ENCODE measurements at regions not wholly inside any gene's neighbourhood (a gene's known extent, or its start where the extent isn't known, plus 50 kb on each side); places are given as distances from the start of the nearest gene placed in this dataset.

DNA sequence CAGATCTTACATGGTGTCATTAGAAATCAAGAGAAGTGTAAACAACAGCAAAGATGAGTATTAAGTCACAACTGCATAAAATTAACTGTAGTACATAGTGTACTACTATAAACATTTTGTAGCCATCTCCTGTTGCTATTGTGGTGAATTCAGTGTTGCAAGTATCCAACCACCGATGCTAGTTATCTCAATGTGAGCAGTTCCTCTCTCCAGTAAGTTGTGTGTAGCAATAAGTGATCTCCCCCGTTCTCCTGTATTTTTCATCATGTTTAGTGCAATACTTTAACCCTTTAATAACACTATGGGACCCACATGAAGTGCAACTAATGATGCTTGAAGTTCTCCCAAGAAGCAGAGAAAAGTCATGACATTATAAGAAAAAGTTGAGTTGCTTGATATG lies 264.7 kb upstream of the KCNH8 start:
- DNase-seq (ENCODE audit: low spot score) = no peak

DNA sequence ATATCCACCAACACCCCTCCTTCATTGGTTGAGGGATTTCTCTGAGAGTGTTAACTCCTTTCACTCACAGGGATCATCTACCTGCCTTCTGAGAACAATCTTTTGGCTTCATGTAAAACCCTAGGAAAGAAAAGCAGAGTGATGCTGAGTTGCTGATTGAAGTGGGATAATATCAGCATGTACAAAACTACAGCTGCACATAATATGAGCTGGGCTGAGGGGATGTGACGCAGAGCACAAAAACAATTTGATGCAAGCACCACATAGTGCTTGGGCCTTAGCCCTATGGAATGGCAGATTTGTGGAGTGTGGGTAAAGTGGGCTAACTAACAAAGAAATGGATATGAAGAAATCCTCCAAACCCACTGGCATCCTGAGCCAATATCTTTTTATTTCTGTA lies 267.6 kb upstream of the KCNH8 start:
- no peak for DNase-seq (ENCODE audit: low spot score)

DNA sequence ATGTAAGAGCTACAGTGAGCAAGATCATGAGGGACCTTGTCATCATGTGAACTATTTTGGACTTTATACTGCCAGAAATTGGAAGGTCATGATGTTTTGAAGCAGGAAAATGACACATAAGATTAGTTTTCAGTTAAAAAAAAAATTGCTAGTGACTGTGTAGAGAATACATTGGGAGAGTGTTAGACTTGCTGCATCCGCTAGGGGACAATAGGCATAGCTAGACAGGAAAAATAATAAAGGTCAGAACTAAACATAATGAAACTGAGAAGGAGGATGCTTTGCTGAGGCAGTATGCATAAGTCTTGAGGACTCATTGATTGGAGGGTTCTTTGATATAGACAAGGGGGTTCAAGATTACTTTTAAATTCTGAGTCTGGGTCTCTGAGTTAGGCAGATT lies 275.8 kb upstream of the KCNH8 start:
- no peak for DNase-seq (ENCODE audit: low spot score)

DNA sequence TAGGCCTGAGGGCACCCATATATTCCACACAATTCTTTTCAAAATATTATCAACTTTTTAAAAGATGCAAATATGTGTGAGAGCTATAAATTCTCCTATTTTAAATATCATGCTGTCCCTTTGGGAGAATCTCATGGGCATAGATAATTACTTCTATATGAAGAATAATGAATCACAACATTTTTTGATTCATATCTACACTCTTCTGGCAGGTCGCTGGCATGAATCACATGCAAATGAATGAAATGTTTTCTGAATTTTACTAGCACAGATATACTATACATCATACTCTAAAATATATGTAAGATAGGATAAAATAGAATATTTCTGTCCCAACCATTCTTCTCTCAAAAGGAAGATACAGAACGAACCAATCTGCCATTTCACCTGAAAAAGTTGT lies 277.7 kb upstream of the KCNH8 start:
- DNase-seq (ENCODE audit: low spot score) = no peak

DNA sequence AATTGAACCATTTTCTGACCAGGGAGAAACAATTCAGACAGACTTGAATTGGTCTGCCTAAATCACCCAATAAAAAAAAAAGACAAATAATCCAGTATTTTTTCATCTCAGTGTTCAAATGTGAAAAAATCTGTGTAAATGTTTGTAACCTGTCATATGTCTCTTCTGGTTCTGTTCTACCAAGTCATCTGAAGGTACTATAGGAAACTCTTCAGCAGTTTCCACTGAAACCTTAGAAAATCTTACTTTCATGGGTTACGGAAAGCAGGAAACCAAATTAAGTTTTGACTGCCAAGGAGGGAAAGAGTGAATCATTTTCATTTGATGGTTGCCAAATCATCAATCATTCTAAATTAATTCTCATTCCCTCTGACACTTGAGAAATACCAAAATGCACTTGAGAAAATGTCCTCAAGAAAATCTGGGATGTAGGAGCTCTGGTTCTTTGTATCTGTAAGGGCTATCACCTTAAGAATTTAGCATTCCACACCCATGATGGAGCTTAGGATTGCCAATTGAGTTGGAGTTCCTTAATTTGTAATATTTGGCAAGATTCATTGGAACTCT lies 278.2 kb upstream of the KCNH8 start:
- DNase-seq (ENCODE audit: low spot score) = no peak

DNA sequence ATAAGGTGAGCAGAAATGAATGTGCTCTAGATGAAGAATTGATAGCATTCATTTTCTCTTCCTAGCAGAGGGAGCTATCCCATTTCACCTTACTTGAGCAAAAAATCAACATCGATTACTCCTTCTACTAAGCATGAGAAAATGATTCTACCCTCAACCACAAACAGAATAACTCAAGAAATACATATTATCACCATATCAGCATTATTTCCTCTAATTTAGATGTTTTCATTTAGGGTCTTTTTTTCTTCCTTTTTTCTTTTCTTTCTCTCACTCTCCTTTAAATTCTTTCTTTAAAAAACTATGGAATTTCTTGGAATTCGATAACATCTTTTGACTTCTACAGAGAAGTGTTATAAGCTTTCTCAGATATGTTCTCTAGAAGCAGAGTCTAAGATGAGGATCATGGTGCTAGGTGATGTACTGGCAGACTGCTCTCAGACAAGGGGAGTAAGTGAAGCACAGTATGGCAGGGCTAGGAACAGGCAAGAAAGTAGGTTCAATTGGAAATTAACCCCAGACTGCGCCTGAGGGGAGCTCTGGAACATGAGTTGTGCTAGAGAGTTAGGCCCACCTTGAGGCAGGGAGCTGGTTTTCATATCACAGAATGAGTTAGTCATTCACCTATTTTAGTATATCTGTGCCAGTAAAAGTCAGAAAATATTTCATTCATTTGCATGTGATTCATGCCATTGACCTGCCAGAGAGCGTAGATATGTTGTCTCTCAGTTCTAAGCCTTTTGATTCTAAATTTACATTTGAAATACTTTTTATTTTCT lies 279.2 kb upstream of the KCNH8 start:
- no peak for DNase-seq (ENCODE audit: low spot score)

DNA sequence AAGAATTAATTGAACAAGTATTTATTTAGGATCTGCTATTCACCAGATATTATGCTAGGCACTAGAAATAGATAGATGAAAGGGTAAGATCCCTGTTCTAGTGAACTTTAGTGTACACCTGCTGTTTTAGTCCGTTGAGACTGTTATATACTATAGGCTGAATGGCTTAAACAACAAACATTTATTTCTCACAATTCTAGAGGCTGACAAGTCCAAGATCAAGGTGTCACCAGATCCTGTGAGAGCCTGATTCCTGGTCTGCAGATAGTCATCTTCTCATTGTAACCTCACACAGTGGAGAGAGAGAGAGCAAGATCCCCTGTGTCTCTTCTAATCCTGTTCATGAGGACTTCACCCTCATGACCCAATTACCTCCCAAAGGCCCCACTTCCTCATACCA lies 281.4 kb upstream of the KCNH8 start:
- DNase-seq (ENCODE audit: low spot score) = no peak

DNA sequence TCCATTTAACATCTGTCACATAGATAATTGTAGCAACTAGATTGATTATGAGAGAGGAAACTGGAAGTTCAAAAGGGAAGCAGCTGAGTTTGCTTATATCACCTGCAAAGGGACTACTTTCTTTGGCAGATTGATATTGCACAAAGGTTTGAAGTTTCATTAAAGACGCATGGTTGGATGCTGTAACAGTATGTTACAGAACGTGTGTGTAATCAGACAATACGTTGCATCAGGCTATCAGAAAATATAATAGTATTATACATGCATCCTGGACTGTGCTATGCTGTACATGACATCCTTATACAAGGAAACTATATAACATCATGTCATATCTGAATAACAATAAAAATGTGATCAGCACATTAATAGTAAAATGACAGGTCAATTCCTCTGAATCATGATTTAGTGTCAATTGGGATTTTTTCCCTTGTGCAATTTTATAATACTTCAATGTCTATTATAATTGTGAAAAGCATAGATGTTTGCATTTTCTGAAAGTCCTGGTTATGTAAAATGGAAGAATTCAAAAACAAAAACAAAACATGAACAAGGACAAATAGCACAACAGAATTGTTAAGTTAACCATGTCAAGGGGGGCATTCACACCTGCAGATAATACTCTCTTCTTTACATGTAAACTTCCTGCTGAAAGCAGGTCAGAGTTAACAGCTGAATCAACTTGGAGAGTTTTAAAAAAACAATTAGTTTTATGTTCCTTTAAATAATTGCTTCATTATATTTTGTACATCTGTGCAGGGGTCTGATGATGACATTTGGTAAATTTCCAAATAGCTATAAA lies 283.2 kb upstream of the KCNH8 start:
- no peak for DNase-seq (ENCODE audit: low spot score)

DNA sequence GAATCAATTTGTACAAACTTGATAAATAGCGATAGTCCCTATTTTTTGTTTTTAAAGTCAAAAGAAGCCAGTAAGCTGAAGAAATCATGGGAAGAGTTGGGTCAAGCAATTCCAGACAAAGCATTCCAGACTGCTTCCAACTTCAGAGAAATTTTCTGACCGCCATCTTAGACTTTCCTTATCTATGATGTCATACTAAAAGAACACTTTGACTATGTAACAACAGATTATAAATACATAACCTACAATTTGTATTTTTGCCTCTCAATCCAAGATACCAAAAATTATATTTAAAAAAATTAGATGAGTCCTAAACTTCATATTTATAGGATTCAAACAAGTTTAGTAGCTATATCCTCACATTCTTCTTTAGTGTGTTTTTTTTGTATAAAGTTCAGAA lies 286.2 kb upstream of the KCNH8 start:
- DNase-seq (ENCODE audit: low spot score) = no peak

DNA sequence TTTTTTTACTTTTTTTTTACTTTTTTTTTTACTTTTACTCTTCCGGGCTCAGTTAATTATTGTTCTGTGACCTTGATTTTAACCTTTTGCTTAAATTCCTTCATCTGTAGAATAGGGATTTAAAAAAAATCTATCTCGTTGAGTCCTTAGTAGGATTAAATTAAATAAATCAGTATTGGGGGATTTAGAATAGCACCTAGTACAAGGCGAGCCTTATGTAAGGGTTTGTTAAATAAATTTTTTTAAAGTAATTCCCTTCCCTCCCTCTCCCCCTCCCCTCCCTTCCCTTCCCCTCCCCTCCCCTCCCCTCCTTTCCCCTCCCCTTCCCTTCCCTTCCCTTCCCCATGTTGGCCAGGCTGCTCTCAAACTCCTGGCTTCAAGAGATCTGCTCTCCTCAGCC lies 287.2 kb upstream of the KCNH8 start:
- DNase-seq (ENCODE audit: low spot score) = no peak

DNA sequence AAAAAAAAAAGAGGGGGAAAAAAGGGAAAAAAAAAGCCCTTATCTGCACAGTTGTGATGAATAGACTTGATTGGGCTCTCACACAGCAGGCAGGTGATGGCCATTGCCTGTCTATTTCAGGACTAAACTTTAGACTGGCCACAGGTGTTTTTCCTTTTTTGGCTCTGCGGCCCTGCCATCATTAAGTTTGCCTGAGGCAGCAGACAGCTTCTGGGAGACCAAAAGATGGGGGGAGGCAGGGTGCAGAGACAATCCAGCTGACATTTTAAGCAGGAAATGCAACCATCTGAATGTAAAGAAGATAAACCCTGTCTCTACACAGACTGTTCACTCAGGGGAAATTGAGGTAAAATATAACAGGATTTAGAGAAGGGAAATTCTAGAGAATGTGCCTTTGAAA lies 295.0 kb upstream of the KCNH8 start:
- DNase-seq (ENCODE audit: low spot score) = no peak

DNA sequence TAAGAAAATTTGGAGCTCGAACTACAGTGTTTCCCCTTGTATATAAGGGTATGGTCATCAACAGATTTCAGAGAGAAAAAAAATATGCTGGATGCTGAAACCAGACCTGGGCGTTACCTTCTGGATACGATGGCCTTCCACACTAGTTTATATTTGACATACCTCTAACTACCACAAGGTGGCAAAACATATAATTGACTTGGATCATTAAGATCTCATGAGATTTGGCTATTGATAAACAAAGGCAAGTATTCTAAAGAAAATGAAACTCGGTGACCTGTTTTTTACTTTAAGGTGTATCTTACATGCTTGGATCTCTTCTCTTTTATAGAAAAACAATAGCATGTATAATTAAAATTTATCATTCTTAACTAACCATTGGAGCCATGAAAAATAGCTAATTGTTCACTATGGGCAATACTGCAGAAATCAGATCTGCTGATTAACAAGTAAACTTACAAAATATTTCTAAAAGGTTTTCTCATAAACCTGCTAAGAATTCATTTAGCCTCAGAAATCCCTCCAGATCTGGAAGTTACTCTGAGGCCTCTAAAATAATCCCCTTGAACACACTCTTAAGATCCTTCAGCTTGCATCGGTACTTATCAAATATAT lies 300.6 kb upstream of the KCNH8 start:
- no peak for DNase-seq (ENCODE audit: low spot score)

DNA sequence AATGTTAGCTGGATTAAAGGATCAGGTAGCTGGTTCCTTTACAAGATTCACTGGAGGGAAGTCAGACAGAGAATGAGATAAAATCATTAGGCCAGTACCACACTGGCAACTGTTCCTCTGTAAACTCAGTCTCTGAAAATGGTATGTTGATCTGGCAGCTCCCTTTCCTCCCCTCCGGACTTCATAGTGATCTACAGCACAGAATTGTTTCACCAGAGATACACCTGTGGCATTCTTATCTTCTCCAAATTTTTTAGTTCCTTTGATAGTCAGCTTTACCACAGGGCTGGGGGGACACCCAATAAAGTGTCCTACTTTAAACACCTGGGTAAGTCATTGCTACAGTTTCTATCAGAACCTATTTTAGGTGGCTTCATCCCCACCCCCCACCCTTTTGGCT lies 304.3 kb upstream of the KCNH8 start:
- no peak for DNase-seq (ENCODE audit: low spot score)

DNA sequence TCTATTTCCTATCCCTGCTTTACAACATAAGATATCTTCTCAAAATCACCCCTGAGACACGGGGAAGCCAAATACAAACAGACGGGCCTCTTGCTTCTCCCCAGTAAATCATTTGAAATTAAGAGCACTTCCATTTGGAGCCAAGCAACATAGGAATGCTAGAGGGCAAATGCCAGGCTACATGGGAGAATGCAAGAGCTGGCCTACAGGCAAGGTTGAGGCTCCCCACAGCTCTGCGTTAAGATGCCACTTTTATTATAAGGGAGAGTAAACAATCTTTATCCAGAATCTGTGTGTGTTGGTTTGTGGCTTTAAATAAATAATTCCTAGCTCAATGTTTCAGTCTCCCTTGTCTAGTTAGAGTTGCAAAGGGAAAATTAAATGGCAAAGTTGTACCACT lies 305.1 kb upstream of the KCNH8 start:
- DNase-seq (ENCODE audit: low spot score) = no peak

DNA sequence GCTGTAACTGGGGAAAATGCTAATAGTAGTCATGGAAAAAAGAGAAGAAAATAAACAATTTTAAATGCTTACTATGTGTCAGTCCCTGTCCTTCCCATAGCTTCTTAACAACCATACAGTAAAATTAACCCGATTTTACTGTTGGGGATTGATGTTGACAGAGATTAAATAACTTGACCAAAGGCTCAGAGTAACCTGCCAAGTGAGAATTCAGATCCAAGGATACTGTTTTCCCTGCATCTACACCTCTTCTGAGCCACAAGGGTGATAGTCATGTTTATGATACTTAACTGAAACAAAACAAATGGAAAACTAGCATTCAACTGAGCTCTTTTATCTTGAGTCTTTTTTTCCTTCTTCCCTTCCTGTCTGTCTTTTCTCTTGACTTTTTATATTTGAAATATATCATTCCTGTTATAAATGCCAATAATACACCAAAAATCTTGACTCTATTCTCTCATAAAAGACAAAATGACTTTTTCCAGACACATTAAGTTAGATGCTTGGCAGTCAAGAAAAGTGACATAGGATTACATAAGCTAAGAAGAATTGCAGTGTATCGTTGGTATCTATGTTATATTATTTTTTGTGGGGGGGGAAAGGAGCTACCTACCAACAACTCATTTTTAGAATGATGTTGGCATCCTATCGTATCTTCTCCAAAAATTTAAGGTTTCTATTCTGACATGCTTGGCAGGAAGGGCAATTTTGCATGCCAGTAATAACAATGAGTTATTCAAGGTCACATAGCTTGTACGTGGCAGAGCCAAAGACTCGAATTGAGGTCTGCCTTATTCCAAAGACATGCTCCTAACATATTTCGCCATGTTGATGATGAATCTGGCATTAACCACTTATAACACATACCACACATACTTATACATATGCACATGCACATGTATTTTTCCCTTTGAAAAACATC lies 306.6 kb upstream of the KCNH8 start:
- DNase-seq (ENCODE audit: low spot score) = no peak

DNA sequence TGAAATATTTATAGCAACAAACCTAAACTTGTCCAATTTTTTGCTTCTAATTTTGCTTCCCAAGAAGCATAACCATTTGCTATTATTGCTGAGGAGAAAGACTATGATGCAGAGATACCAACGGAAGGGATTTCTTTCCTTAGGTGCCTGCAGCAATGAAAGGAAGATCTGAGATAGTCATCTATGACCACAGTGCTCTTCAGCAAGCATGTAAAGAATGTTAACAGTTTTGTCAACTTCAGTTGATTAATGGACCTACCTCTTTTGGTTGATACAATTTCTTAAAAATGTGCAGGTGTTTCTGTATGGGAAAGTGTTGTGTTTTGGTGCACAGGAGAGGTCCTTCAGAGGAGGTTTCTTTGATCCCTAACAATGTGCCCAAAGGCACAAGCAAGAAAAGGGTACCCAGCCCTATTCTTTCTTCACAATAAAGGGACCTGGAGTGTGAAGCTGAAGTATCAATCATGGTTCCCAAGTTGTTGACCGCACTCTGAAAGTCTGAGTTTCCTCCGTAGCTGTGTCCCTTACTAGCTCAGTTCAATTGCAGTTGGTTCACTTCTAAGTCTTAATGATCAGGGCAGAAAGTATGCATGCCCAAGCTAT lies 307.7 kb upstream of the KCNH8 start:
- DNase-seq (ENCODE audit: low spot score) = no peak

DNA sequence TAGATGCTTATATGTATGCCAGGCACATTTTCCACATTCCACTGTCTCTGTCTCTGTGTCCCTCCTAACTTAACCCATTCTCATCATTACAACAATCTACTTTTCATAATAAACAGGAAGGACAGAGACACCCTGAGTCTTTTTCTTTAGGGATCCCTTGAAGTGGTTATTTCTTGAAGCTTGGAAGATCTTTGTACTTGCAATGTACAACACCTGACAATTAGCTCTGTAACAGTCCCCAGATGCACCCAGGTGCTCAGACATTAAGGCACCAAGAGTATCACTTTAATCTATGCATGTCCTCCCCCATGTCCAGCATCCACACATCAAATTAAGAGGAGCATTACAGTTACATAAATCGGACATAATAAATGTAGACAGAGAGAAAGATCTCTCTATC lies 309.6 kb upstream of the KCNH8 start:
- DNase-seq (ENCODE audit: low spot score) = no peak

DNA sequence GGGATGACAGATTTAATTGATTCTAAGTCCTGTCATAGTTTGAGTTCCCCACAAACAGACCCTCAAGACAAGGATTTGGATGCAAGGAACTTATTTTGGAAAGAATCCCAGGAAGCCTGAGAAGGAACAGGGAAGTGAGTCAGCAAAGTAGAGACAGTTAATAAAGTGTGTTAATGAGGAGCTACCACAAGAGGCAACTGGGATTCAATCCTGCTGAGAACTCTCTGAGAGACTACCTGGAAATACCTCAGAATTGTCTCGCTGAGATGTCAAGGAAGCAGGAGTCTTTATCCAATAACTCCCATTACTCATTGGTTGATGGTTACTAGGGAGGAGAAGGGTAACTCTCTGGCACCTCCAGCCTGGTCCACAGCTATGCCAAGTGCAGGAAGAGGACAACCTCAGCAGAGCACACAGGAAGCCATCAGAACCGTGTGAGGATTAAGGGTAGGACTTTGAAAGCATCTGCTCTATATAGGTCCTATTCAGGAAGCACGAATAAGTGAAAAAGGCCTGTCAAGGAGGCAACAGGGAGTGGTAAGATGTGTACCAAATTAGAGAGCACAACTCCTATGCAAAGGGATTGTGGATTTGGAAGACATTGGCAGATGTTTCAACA lies 311.1 kb upstream of the KCNH8 start:
- no peak for DNase-seq (ENCODE audit: low spot score)

DNA sequence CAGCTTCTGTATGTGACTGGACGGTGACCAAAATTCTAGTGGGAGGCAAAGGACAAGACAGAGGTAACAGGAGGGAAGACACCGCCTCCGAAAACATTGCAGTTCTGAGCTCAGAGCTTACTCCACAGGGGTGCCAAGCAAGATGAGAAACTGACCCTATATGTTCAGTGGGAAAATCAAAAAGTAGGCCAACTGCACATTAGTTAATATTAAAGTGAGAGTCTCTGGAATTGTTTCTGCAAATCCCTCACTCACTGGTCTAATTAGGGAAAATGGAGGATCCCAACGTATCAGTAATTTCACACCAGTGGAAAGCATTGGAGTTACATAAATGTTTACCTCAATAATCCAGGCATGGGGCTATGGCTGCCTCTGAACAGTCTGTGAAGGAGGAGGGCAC lies 313.3 kb upstream of the KCNH8 start:
- no peak for DNase-seq (ENCODE audit: low spot score)

DNA sequence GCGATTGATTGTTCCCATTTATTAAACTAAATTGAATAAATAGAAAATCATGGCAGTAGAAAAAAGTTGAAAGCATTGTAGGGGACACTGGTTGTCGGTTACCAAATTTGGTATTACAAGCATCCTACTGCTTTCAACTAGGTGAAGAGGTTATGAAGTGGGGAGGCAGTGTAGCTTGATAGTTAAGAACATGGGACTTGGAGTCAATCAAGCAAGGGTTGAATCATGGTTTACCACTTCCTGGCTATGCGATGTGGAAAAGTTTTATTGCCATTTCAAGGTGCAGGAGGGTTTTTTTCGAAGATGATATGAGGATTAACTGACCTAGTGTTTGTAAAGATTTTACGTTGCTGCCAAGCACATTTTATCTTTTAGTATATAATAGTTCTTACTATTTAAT lies 318.2 kb upstream of the KCNH8 start:
- DNase-seq (ENCODE audit: low spot score) = no peak

DNA sequence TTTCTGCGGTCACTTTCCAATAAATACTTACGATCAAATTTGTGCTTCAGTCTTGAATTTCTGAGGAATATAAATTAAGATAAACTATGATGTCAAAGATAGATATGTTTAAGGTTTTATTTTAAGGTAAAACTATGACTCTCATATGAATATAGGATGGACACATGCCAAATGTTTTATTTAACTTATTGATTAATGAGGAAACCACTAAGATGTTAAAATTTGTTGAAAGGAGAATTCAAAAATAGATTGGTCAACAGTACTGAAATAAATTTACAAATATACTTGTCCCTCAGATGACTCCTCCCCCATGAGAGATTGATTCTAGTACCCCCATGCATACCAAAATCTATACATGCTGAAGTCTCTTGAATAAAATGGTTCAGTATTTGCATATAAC lies 319.7 kb upstream of the KCNH8 start:
- no peak for DNase-seq (ENCODE audit: low spot score)

Measured in putamen (tissue), 1 donor.